OCI-LY1 (cell line): ENCODE measurements at regions not wholly inside any gene's neighbourhood (a gene's known extent, or its start where the extent isn't known, plus 50 kb on each side); places are given as distances from the start of the nearest gene placed in this dataset.

Experiments used
- H2AFZ ChIP-seq: fragments of 200-600 bp; sonication (generic), shearing (Covaris generic); 2 replicates; pipeline ENCODE4 v1.6.0; 2014; ENCODE audit warnings: antibody characterized with exemption, mild to moderate bottlenecking, low read length
- H3F3A ChIP-seq: fragments of 200-600 bp; sonication (generic), shearing (Covaris generic); 2 replicates; pipeline ENCODE4 v1.6.0; 2014; ENCODE audit warnings: mild to moderate bottlenecking, antibody characterized with exemption, low read length, moderate library complexity; ENCODE audit not compliant: insufficient read depth
- H3K27ac ChIP-seq: fragments of 200-600 bp; sonication (generic); 2 replicates; pipeline ENCODE4 v1.5.1; 2014; ENCODE audit warnings: low read length, mixed run types, mild to moderate bottlenecking, low read depth; ENCODE audit not compliant: poor library complexity, severe bottlenecking
- H3K27me3 ChIP-seq: fragments of 200-600 bp; sonication (generic); 2 replicates; pipeline ENCODE4 v1.6.0; 2014; ENCODE audit warnings: antibody characterized with exemption, mild to moderate bottlenecking, low read length, moderate library complexity; ENCODE audit not compliant: insufficient read depth
- H3K36me3 ChIP-seq: fragments of 200-600 bp; sonication (generic); 2 replicates; pipeline ENCODE4 v1.6.1; 2014; ENCODE audit warnings: mild to moderate bottlenecking, antibody characterized with exemption, low read length, moderate library complexity, mixed read lengths; ENCODE audit not compliant: insufficient read depth
- H3K4me1 ChIP-seq: fragments of 200-600 bp; sonication (generic); 2 replicates; pipeline ENCODE4 v1.5.1; 2014; ENCODE audit warnings: mild to moderate bottlenecking, low read length, moderate library complexity; ENCODE audit not compliant: insufficient read depth, severe bottlenecking
- H3K4me2 ChIP-seq: fragments of 200-600 bp; sonication (generic), shearing (Covaris generic); 2 replicates; pipeline ENCODE4 v1.6.1; 2014; ENCODE audit warnings: low read length
- H3K4me3 ChIP-seq: fragments of 200-600 bp; sonication (generic); 2 replicates; pipeline ENCODE4 v1.5.1; 2014; ENCODE audit warnings: low read length, low read depth, mild to moderate bottlenecking, mixed read lengths; ENCODE audit not compliant: poor library complexity, severe bottlenecking
- H3K79me2 ChIP-seq: fragments of 200-600 bp; shearing (Covaris generic); 2 replicates; pipeline ENCODE4 v1.6.1; 2016; ENCODE audit warnings: mixed run types, low read length, mixed read lengths; ENCODE audit not compliant: insufficient read depth
- H3K9ac ChIP-seq: fragments of 200-600 bp; sonication (generic), shearing (Covaris generic); 2 replicates; pipeline ENCODE4 v1.6.1; 2014; ENCODE audit warnings: mild to moderate bottlenecking, low read length, mixed read lengths
- H3K9me2 ChIP-seq: fragments of 200-600 bp; sonication (generic), shearing (Covaris generic); 2 replicates; pipeline ENCODE4 v1.6.1; 2014; ENCODE audit warnings: low read depth, mild to moderate bottlenecking, low read length, mixed read lengths
- H3K9me3 ChIP-seq: fragments of 200-600 bp; shearing (Covaris generic); 2 replicates; pipeline ENCODE4 v1.6.1; 2014; ENCODE audit warnings: low read length, mixed read lengths
- H4K20me1 ChIP-seq: fragments of 200-600 bp; sonication (generic), shearing (Covaris generic); 2 replicates; pipeline ENCODE4 v1.6.0; 2016; ENCODE audit warnings: mild to moderate bottlenecking, low read length; ENCODE audit not compliant: insufficient read depth
- EZH2 ChIP-seq: fragments of 200-600 bp; sonication (generic), shearing (Covaris generic); IDR thresholded peaks from 2 replicates; pipeline ENCODE4 v1.8.0; 2017; ENCODE audit warnings: borderline replicate concordance, mixed run types, mild to moderate bottlenecking, antibody characterized with exemption, low read length, moderate library complexity, mixed read lengths
- TF ChIP-seq, protein P1 (sequence below): fragments of 200-600 bp; sonication (generic), shearing (Covaris generic); IDR thresholded peaks from 2 replicates; pipeline ENCODE4 v1.5.1; 2017; ENCODE audit warnings: mild to moderate bottlenecking, antibody characterized with exemption, low read length, moderate library complexity, mixed read lengths

GRCh38 chr20:48308882-48309281 lies 518.9 kb downstream of the PREX1 start:
- Histone ChIP-seq H3K9ac (no peak overlapping the region), H3K9me3 (no peaks in the 10 kb centered on the region), H3K4me1 (no peaks in the 10 kb centered on the region), H3K27me3 (peaks cover 10% of the 10 kb centered on the region; the same call in 1 of the 2 replicates), H3K79me2 (no peaks in the 10 kb centered on the region), H3K9me2 (no peaks in the 10 kb centered on the region), H3K27ac (no peak overlapping the region), H3K36me3 (no peaks in the 10 kb centered on the region), H4K20me1 (no peaks in the 10 kb centered on the region), H3K4me2 (no peak overlapping the region), H3F3A (no peaks in the 10 kb centered on the region), H2AFZ (no peak overlapping the region), H3K4me3 (no peak overlapping the region)
- TF ChIP-seq, protein P1, sequence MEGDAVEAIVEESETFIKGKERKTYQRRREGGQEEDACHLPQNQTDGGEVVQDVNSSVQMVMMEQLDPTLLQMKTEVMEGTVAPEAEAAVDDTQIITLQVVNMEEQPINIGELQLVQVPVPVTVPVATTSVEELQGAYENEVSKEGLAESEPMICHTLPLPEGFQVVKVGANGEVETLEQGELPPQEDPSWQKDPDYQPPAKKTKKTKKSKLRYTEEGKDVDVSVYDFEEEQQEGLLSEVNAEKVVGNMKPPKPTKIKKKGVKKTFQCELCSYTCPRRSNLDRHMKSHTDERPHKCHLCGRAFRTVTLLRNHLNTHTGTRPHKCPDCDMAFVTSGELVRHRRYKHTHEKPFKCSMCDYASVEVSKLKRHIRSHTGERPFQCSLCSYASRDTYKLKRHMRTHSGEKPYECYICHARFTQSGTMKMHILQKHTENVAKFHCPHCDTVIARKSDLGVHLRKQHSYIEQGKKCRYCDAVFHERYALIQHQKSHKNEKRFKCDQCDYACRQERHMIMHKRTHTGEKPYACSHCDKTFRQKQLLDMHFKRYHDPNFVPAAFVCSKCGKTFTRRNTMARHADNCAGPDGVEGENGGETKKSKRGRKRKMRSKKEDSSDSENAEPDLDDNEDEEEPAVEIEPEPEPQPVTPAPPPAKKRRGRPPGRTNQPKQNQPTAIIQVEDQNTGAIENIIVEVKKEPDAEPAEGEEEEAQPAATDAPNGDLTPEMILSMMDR: no peak
- no peak for TF ChIP-seq EZH2

DNA sequence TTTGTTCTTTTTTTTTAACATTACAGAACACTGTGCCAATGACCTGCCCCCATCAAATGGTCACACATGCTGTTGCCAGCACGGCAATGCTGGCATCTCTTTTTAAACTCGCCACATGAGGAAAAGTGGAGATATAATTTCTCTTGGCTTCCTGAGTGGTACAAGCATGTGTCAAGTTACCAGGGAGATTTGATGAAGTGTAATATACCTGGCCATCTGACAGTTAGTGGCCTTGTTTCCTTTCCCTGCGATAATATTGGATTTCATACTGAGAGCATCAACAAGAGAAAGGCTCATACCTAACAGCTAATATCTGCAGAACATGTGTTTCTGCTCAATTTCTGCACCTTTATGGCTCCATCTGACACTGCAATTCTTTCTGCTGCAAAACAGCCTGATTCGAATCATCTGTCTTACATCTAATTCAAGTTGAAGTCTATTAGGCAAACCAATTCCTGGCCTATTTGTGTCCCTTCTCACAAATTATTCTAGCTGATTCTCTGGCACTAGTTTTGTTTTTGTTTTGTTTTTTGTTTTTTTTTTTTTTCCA lies 519.5 kb downstream of the PREX1 start:
- no peak overlapping the region for H3K9ac ChIP-seq
- TF ChIP-seq, protein P1: no peak
- TF ChIP-seq EZH2: no peak
- no peak overlapping the region for H3K27ac ChIP-seq
- H3K4me2 ChIP-seq: no peak overlapping the region
- H4K20me1 ChIP-seq: no peaks in the 10 kb centered on the region
- no peak overlapping the region for H3K4me3 ChIP-seq
- H3K9me2 ChIP-seq: no peaks in the 10 kb centered on the region
- peaks cover 10% of the 10 kb centered on the region; the same call in 1 of the 2 replicates for H3K27me3 ChIP-seq
- no peaks in the 10 kb centered on the region for H3K9me3 ChIP-seq
- no peaks in the 10 kb centered on the region for H3K36me3 ChIP-seq
- no peak overlapping the region for H2AFZ ChIP-seq
- H3K4me1 ChIP-seq: no peaks in the 10 kb centered on the region
- no peaks in the 10 kb centered on the region for H3K79me2 ChIP-seq
- no peaks in the 10 kb centered on the region for H3F3A ChIP-seq

- Histone ChIP-seq H3K9me3 (no peaks in the 10 kb centered on the region), H3K4me1 (no peaks in the 10 kb centered on the region), H3K36me3 (no peaks in the 10 kb centered on the region), H3K27ac (no peak overlapping the region), H2AFZ (no peak overlapping the region), H3K9ac (no peak overlapping the region), H3K9me2 (no peaks in the 10 kb centered on the region), H3K27me3 (peaks cover 10% of the 10 kb centered on the region; the same call in 1 of the 2 replicates), H4K20me1 (no peaks in the 10 kb centered on the region), H3K4me2 (no peak overlapping the region), H3K4me3 (no peak overlapping the region), H3K79me2 (no peaks in the 10 kb centered on the region), H3F3A (no peaks in the 10 kb centered on the region)
- TF ChIP-seq, protein P1: no peak
- no peak for TF ChIP-seq EZH2
Observed at GRCh38 chr20:48307277-48307676, 520.5 kb downstream of the PREX1 start.
